SK-N-SH (cell line): ENCODE measurements at regions not wholly inside any gene's neighbourhood (a gene's known extent, or its start where the extent isn't known, plus 50 kb on each side); places are given as distances from the start of the nearest gene placed in this dataset.

Experiments used
- CTCF ChIA-PET: fragments of 300-600, 350-600 bp; formaldehyde crosslinking; extraction: SDS; loops from one replicate; lab custom pipeline; 2021; lab: Yijun Ruan, JAX
- POLR2A ChIA-PET: fragments of 350-600 bp; sonication (Branson Sonifier 250); formaldehyde crosslinking; extraction: SDS; loops from one replicate; lab custom pipeline; 2020; ENCODE audit warnings: antibody characterized with exemption, inconsistent platforms; lab: Yijun Ruan, JAX
- DNase-seq: peaks from one replicate; pipeline ENCODE4 v3.0.0; 2012
- H2AFZ ChIP-seq: fragments of 200-600 bp; sonication (generic); 2 replicates; pipeline ENCODE4 v1.8.1; 2016; ENCODE audit warnings: antibody characterized with exemption, mild to moderate bottlenecking, low read depth
- H3F3A ChIP-seq: fragments of 200-600 bp; sonication (generic); replicated peaks from 2 replicates; pipeline ENCODE3; 2016; ENCODE audit warnings: antibody characterized with exemption, mild to moderate bottlenecking; ENCODE audit not compliant: insufficient read depth
- H3K27ac ChIP-seq, 2 experiments: fragments of 200-500 bp in 1 of 2; fragments of 200-600 bp in 1 of 2; sonication (Bioruptor generic) in 1 of 2; sonication (generic), shearing (Covaris generic) in 1 of 2; 2 replicates each; pipeline versions ENCODE4 v1.5.1 to v1.6.1; 2014 to 2016; ENCODE audit warnings: low read depth in 2 of 2, inconsistent platforms in 1 of 2, low read length in 1 of 2, mild to moderate bottlenecking in 1 of 2, mixed read lengths in 1 of 2
- H3K27me3 ChIP-seq: fragments of 200-600 bp; sonication (generic), shearing (Covaris generic); 2 replicates; pipeline ENCODE4 v1.6.1; 2016; ENCODE audit warnings: mixed run types; ENCODE audit not compliant: insufficient read depth
- H3K36me3 ChIP-seq, 2 experiments: fragments of 200-500 bp in 1 of 2; fragments of 200-600 bp in 1 of 2; sonication (Bioruptor generic) in 1 of 2; sonication (generic) in 1 of 2; replicated peaks in 1 of 2; 2 replicates each; pipeline versions ENCODE3 to v1.5.1; 2014 to 2016; ENCODE audit warnings: low read length in 1 of 2, mild to moderate bottlenecking in 1 of 2; ENCODE audit not compliant: insufficient read depth in 2 of 2, control insufficient read depth in 1 of 2
- H3K4me1 ChIP-seq, 2 experiments: fragments of 200-500 bp in 1 of 2; fragments of 200-600 bp in 1 of 2; sonication (Bioruptor generic) in 1 of 2; sonication (generic), shearing (Covaris generic) in 1 of 2; 2 replicates each; pipeline versions ENCODE4 v1.5.1 to v1.6.1; 2014 to 2016; ENCODE audit warnings: low read depth in 1 of 2, low read length in 1 of 2, mixed run types in 1 of 2; ENCODE audit not compliant: insufficient read depth in 2 of 2, control insufficient read depth in 1 of 2
- H3K4me2 ChIP-seq: fragments of 200-600 bp; sonication (generic), shearing (Covaris generic); 2 replicates; pipeline ENCODE4 v1.6.1; 2017; ENCODE audit warnings: mixed run types
- H3K4me3 ChIP-seq, 2 experiments: fragments of 200-500 bp in 1 of 2; fragments of 200-600 bp in 1 of 2; sonication (Bioruptor generic) in 1 of 2; sonication (generic), shearing (Covaris generic) in 1 of 2; 2 replicates each; pipeline versions ENCODE4 v1.5.1 to v1.8.1; 2014 to 2016; ENCODE audit warnings: low read depth in 2 of 2, inconsistent platforms in 1 of 2, low read length in 1 of 2, mild to moderate bottlenecking in 1 of 2, mixed read lengths in 1 of 2, moderate library complexity in 1 of 2
- H3K79me2 ChIP-seq: fragments of 200-600 bp; sonication (generic); 2 replicates; pipeline ENCODE4 v1.8.1; 2017; ENCODE audit warnings: mild to moderate bottlenecking; ENCODE audit not compliant: insufficient read depth
- H3K9ac ChIP-seq: fragments of 200-600 bp; sonication (generic); 2 replicates; pipeline ENCODE4 v1.6.1; 2017; ENCODE audit warnings: mixed run types
- H3K9me2 ChIP-seq: fragments of 200-600 bp; sonication (generic); 2 replicates; pipeline ENCODE4 v1.6.1; 2017; ENCODE audit warnings: mixed run types
- H3K9me3 ChIP-seq: fragments of 200-600 bp; sonication (generic); 2 replicates; pipeline ENCODE4 v1.6.1; 2017; ENCODE audit warnings: mixed run types, mild to moderate bottlenecking, moderate library complexity
- H4K20me1 ChIP-seq: fragments of 200-600 bp; sonication (generic); 2 replicates; pipeline ENCODE4 v1.6.1; 2017; ENCODE audit warnings: mild to moderate bottlenecking, mixed run types; ENCODE audit not compliant: insufficient read depth
- CHD2 ChIP-seq: fragments of 150-350 bp; IDR thresholded peaks from 2 replicates; pipeline ENCODE4 v1.6.1; 2018; ENCODE audit warnings: low read length; ENCODE audit not compliant: partially characterized antibody
- ELF1 ChIP-seq: IDR thresholded peaks from 2 replicates; pipeline ENCODE4 v1.4.0; 2012
- EP300 ChIP-seq, 2 experiments: IDR thresholded peaks; 2 replicates each; pipeline versions ENCODE4 v1.4.0 to v1.6.1; 2012; ENCODE audit warnings: borderline replicate concordance in 1 of 2, low read depth in 1 of 2, low read length in 1 of 2
- FOSL2 ChIP-seq: IDR thresholded peaks from 2 replicates; pipeline ENCODE4 v1.4.0; 2012; ENCODE audit warnings: low read depth, mild to moderate bottlenecking, moderate library complexity, borderline replicate concordance
- FOXJ3 ChIP-seq: sonication (generic); formaldehyde crosslinking; IDR thresholded peaks from 2 replicates; pipeline ENCODE4 v1.5.1; 2020; ENCODE audit warnings: mild to moderate bottlenecking, missing genetic modification reagents
- FOXM1 ChIP-seq: IDR thresholded peaks from 2 replicates; pipeline ENCODE4 v1.4.0; 2012; ENCODE audit warnings: low read depth, mild to moderate bottlenecking
- GABPA ChIP-seq: IDR thresholded peaks from 2 replicates; pipeline ENCODE4 v1.4.0; 2012; ENCODE audit warnings: low read depth, mild to moderate bottlenecking
- MEF2A ChIP-seq: IDR thresholded peaks from 2 replicates; pipeline ENCODE4 v1.4.0; 2012; ENCODE audit warnings: low read depth, borderline replicate concordance
- MXI1 ChIP-seq: IDR thresholded peaks from 2 replicates; pipeline ENCODE4 v1.6.1; 2012; ENCODE audit warnings: mild to moderate bottlenecking, low read depth, low read length, improper control_type of control experiment
- NRF1 ChIP-seq: IDR thresholded peaks from 2 replicates; pipeline ENCODE4 v1.6.1; 2012; ENCODE audit warnings: low read depth, mild to moderate bottlenecking, low read length
- POLR2AphosphoS5 ChIP-seq: IDR thresholded peaks from 2 replicates; pipeline ENCODE4 v1.6.1; 2012; ENCODE audit warnings: low read depth, low read length
- REST ChIP-seq: IDR thresholded peaks from 2 replicates; pipeline ENCODE4 v1.6.1; 2012; ENCODE audit warnings: mild to moderate bottlenecking, low read depth, low read length, moderate library complexity
- SMC3 ChIP-seq: IDR thresholded peaks from 2 replicates; pipeline ENCODE4 v1.6.1; 2012; ENCODE audit warnings: low read depth, low read length, improper control_type of control experiment
- TAF1 ChIP-seq: IDR thresholded peaks from 2 replicates; pipeline ENCODE4 v1.6.1; 2012; ENCODE audit warnings: low read depth, mild to moderate bottlenecking, low read length, moderate library complexity, borderline replicate concordance
- TCF12 ChIP-seq: IDR thresholded peaks from 2 replicates; pipeline ENCODE4 v1.4.0; 2012
- USF1 ChIP-seq: IDR thresholded peaks from 2 replicates; pipeline ENCODE4 v1.4.0; 2012; ENCODE audit warnings: low read depth, borderline replicate concordance
- WGBS: methylation state at CpG from one replicate; pipeline ENCODE4 v1.1.6; 2017; ENCODE audit warnings: low lambda C conversion rate; 5-methylcytosine and 5-hydroxymethylcytosine counted together

DNA sequence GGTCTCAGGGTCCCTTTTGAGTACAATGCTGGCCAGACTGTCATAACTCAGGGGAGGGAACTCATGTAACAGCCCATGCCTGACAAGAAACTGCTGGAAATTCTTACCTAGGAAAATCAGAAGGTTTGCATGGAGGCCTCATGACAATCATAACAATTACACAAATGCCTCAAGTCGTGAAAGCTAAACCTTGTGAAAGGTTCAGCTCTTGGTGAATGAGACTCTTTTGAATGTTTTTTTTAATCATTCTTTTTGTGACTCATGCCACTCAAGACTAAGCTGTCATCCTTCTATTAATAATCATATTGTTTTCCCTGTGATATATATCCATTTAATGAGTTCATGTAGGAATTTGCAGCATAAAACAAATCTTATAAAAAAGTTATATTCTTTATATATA lies 61.4 kb upstream of the LEKR1 start:
- Histone ChIP-seq H3K79me2 (no peaks in the 10 kb centered on the region), H3K27ac (no peak overlapping the region; a peak in 1 of 4 replicates), H3K9ac (no peak overlapping the region), H3K27me3 (no peaks in the 10 kb centered on the region), H4K20me1 (no peaks in the 10 kb centered on the region), H3K4me1 (peaks cover 10 to 18% of the 10 kb centered on the region in 2 experiments; a peak in 3 of 4 replicates), H3F3A (peaks cover 8% of the 10 kb centered on the region), H2AFZ (no peak overlapping the region), H3K36me3 (no peaks in the 10 kb centered on the region), H3K4me3 (no peak overlapping the region), H3K4me2 (no peak overlapping the region), H3K9me2 (no peaks in the 10 kb centered on the region), H3K9me3 (no peaks in the 10 kb centered on the region)
- POLR2A ChIA-PET = no interaction called here
- DNase-seq = no peak
- CTCF ChIA-PET = no interaction called here
- no peak for TF ChIP-seq TAF1
- TF ChIP-seq FOXM1 = no peak
- TF ChIP-seq TCF12 = no peak
- no peak for TF ChIP-seq REST
- no peak for TF ChIP-seq MXI1
- no peak for TF ChIP-seq FOXJ3 (CRISPR knock-in tag)
- TF ChIP-seq POLR2AphosphoS5 = no peak
- TF ChIP-seq ELF1 = no peak
- no peak for TF ChIP-seq GABPA
- TF ChIP-seq EP300 (IDR thresholded peaks at IDR 0.05; ENCODE audit: borderline replicate concordance in 1 of 2, low read depth in 1 of 2, low read length in 1 of 2) = no peak
- no peak for TF ChIP-seq NRF1
- TF ChIP-seq SMC3 = no peak
- WGBS = 40% methylated on average over 1 of the region's 1 CpG

GRCh38 chr3:156768390-156768789 lies 57.8 kb upstream of the LEKR1 start:
- H3K27me3 ChIP-seq = no peaks in the 10 kb centered on the region
- no peak overlapping the region for H3K27ac ChIP-seq
- no peaks in the 10 kb centered on the region for H3K79me2 ChIP-seq
- no peak overlapping the region for H3K4me2 ChIP-seq
- H3K9ac ChIP-seq = no peak overlapping the region
- POLR2A ChIA-PET = no interaction called here
- CTCF ChIA-PET = no interaction called here
- no peak for DNase-seq
- H3K36me3 ChIP-seq = no peaks in the 10 kb centered on the region
- H3K4me3 ChIP-seq = no peak overlapping the region
- H3K9me2 ChIP-seq = no peaks in the 10 kb centered on the region
- 100% methylated on average over 3 of the region's 3 CpGs for WGBS
- H3F3A ChIP-seq = peaks cover 4% of the 10 kb centered on the region
- H3K4me1 ChIP-seq = peaks cover 4 to 6% of the 10 kb centered on the region in 2 experiments; a peak in 3 of 4 replicates
- H3K9me3 ChIP-seq = no peaks in the 10 kb centered on the region
- TF ChIP-seq USF1 (no peak), MEF2A (no peak), ELF1 (no peak), SMC3 (no peak), FOSL2 (no peak), CHD2 (no peak)
- TF ChIP-seq, all 33 proteins: peak for 0
- H4K20me1 ChIP-seq = no peaks in the 10 kb centered on the region
- H2AFZ ChIP-seq = no peak overlapping the region
